ENCODE measurements at regions not wholly inside any gene's neighbourhood (a gene's known extent, or its start where the extent isn't known, plus 50 kb on each side); places are given as distances from the start of the nearest gene placed in this dataset.

DNA sequence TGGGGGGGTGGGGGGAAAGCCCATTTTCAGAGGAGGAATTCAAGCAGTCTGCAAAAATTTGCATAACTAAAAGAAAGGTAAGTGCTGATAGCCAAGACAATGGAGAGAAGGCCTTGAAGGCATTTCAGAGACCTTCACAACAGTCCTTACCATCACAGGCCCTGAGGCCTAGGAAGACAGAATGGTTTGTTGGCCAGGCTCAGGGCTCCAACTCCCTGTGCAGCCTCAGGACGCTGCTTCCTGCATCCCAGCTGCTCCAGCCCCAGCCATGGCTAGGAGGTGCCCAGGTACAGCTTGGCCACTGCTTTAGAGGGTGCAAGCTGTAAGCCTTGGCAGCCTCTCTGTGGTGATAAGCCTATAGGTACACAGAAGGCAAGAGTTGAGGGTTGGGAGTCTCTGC lies 571.6 kb downstream of the MATN1 start:
- H3K4me3 Mint-ChIP-seq, result no peak overlapping the region
- H3K4me1 Mint-ChIP-seq (ENCODE audit: low read depth), result no peaks in the 10 kb centered on the region
- DNase-seq (ENCODE audit: low spot score), result no peak
- H3K27ac Mint-ChIP-seq, result no peak overlapping the region
- intact Hi-C loops (cut with micrococcal nuclease), result no loop called here
- H3K27me3 Mint-ChIP-seq (ENCODE audit: insufficient read depth), result peaks cover 1% of the 10 kb centered on the region
- peaks cover 10% of the 10 kb centered on the region for H3K9me3 Mint-ChIP-seq
- no peaks in the 10 kb centered on the region for H3K36me3 Mint-ChIP-seq (ENCODE audit: low read depth)

GRCh38 chr1:30151119-30151518 lies 572.3 kb downstream of the MATN1 start:
- H3K36me3 Mint-ChIP-seq (ENCODE audit: low read depth), result no peaks in the 10 kb centered on the region
- H3K27ac Mint-ChIP-seq, result no peak overlapping the region
- intact Hi-C loops (cut with micrococcal nuclease), result no loop called here
- DNase-seq (ENCODE audit: low spot score), result no peak
- H3K27me3 Mint-ChIP-seq (ENCODE audit: insufficient read depth), result peaks cover 1% of the 10 kb centered on the region
- peaks cover 10% of the 10 kb centered on the region for H3K9me3 Mint-ChIP-seq
- no peaks in the 10 kb centered on the region for H3K4me1 Mint-ChIP-seq (ENCODE audit: low read depth)
- no peak overlapping the region for H3K4me3 Mint-ChIP-seq

- intact Hi-C loops (cut with micrococcal nuclease), result no loop called here
Measured at GRCh38 chr1:30149226-30149625, 574.2 kb downstream of the MATN1 start.

DNA sequence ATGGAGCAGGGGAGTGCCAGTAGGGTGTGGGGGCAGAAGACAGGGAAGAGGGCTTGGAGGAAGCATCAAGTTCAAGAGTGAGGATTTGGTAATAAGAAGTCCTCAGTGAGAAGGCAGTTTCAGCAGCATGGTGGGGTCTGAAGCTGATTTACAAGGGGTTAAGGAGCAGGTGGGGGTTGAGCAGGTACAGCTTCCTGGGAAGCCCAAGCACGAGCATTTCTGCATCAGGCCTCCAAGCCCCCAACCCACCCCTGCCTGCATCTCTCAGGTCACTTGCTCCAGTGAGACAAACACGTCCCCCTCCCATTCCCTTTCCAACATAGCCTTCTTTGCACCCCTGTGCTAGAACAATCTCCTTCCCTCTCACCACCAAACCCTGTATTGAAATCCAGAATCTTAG lies 574.7 kb downstream of the MATN1 start:
- DNase-seq (ENCODE audit: low spot score), result no peak
- H3K9me3 Mint-ChIP-seq, result peaks cover 6% of the 10 kb centered on the region
- peaks cover 7% of the 10 kb centered on the region for H3K27me3 Mint-ChIP-seq (ENCODE audit: insufficient read depth)
- no peak overlapping the region for H3K4me3 Mint-ChIP-seq
- no peaks in the 10 kb centered on the region for H3K36me3 Mint-ChIP-seq (ENCODE audit: low read depth)
- H3K4me1 Mint-ChIP-seq (ENCODE audit: low read depth), result no peaks in the 10 kb centered on the region
- intact Hi-C loops (cut with micrococcal nuclease), result no loop called here
- H3K27ac Mint-ChIP-seq, result no peak overlapping the region

More at GRCh38 chr1:30149226-30149625, 574.2 kb downstream of the MATN1 start:
- peaks cover 5% of the 10 kb centered on the region for H3K27me3 Mint-ChIP-seq (ENCODE audit: insufficient read depth)
- no peak overlapping the region for H3K4me3 Mint-ChIP-seq
- H3K36me3 Mint-ChIP-seq (ENCODE audit: low read depth), result no peaks in the 10 kb centered on the region
- H3K27ac Mint-ChIP-seq, result no peak overlapping the region
- H3K9me3 Mint-ChIP-seq, result peaks cover 6% of the 10 kb centered on the region
- H3K4me1 Mint-ChIP-seq (ENCODE audit: low read depth), result no peaks in the 10 kb centered on the region
- no peak for DNase-seq (ENCODE audit: low spot score)

DNA sequence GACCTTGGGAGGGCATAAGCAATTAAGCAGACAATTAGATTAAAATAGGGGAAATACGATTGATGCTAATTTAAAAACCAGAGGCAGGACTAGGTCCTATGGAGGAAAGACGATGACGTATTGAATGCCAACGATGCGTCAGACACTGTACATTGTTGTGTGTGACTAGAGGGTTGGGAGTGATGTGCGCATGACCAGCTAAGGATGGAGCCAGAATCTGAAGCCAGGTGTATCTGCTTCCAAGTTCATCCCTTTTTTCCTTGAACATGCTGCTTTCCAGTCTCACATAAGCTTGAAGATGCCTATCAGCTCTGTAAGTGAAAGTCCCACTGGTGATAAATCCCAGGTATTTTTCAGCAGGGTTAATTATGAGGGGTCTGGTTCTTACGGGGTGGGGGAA lies 576.2 kb downstream of the MATN1 start:
- Mint-ChIP-seq H3K4me3 (no peak overlapping the region), H3K9me3 (peaks cover 6% of the 10 kb centered on the region), H3K4me1 (ENCODE audit: low read depth) (no peaks in the 10 kb centered on the region), H3K27ac (no peak overlapping the region), H3K36me3 (ENCODE audit: low read depth) (no peaks in the 10 kb centered on the region), H3K27me3 (ENCODE audit: insufficient read depth) (peaks cover 7% of the 10 kb centered on the region)
- intact Hi-C loops (cut with micrococcal nuclease), result no loop called here
- no peak for DNase-seq (ENCODE audit: low spot score)

DNA sequence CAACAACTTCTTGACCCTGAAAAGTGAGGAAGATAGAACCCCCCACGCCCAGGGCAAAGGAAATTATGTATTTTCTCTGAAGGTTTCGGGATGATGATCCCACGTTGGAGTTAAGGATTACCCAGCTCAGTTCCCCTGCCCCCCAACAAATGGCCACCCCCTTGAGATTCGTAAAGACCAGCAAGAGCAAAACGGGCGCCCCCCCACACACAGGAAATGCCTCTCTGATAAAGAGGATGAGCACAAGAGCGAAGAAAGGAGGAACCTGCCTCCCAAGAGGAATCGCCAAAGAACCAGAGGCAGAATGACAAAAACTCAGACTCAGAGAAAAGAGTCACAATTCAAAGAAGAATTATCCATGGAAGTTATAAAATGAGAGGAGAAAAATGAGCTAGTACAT lies 576.9 kb downstream of the MATN1 start:
- peaks cover 7% of the 10 kb centered on the region for H3K27me3 Mint-ChIP-seq (ENCODE audit: insufficient read depth)
- H3K4me1 Mint-ChIP-seq (ENCODE audit: low read depth), result no peaks in the 10 kb centered on the region
- no peak overlapping the region for H3K27ac Mint-ChIP-seq
- intact Hi-C loops (cut with micrococcal nuclease), result no loop called here
- no peak overlapping the region for H3K4me3 Mint-ChIP-seq
- DNase-seq (ENCODE audit: low spot score), result no peak
- peaks cover 5% of the 10 kb centered on the region for H3K9me3 Mint-ChIP-seq
- no peaks in the 10 kb centered on the region for H3K36me3 Mint-ChIP-seq (ENCODE audit: low read depth)

- H3K4me1 Mint-ChIP-seq (ENCODE audit: low read depth), result no peaks in the 10 kb centered on the region
- H3K27me3 Mint-ChIP-seq (ENCODE audit: insufficient read depth), result peaks cover 7% of the 10 kb centered on the region
Measured at GRCh38 chr1:30145723-30146303, 577.6 kb downstream of the MATN1 start.

DNA sequence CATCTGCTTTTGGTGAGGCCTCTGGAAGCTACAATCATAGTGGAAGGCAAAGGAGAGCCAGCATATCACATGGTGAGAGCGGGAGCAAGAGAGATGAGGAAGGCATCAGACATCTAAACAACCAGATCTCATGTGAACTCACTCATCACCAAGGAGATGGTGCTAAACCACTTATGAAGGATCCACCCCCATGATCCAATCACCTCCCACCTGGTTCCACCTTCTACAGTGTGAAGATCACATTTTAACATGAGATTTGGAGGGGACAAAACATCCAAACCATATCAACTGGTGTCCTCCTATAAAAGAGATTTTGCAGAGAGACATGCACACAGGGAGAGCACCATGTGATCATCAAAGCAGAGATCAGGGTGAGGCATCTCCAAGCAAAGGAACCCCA lies 578.6 kb downstream of the MATN1 start:
- Mint-ChIP-seq H3K4me1 (ENCODE audit: low read depth) (no peaks in the 10 kb centered on the region), H3K27ac (no peak overlapping the region), H3K9me3 (no peaks in the 10 kb centered on the region), H3K36me3 (ENCODE audit: low read depth) (no peaks in the 10 kb centered on the region), H3K4me3 (no peak overlapping the region), H3K27me3 (ENCODE audit: insufficient read depth) (peaks cover 7% of the 10 kb centered on the region)
- intact Hi-C loops (cut with micrococcal nuclease), result no loop called here
- DNase-seq (ENCODE audit: low spot score), result no peak

More at GRCh38 chr1:30145723-30146303, 577.6 kb downstream of the MATN1 start:
- Mint-ChIP-seq H3K36me3 (ENCODE audit: low read depth) (no peaks in the 10 kb centered on the region), H3K4me3 (no peak overlapping the region), H3K27ac (no peak overlapping the region), H3K9me3 (no peaks in the 10 kb centered on the region)
- no peak for DNase-seq (ENCODE audit: low spot score)
- intact Hi-C loops (cut with micrococcal nuclease), result no loop called here

- no peaks in the 10 kb centered on the region for H3K4me1 Mint-ChIP-seq (ENCODE audit: low read depth)
- intact Hi-C loops (cut with micrococcal nuclease), result no loop called here
- no peaks in the 10 kb centered on the region for H3K9me3 Mint-ChIP-seq
- no peaks in the 10 kb centered on the region for H3K36me3 Mint-ChIP-seq (ENCODE audit: low read depth)
- H3K27ac Mint-ChIP-seq, result no peak overlapping the region
- peaks cover 9% of the 10 kb centered on the region for H3K27me3 Mint-ChIP-seq (ENCODE audit: insufficient read depth)
- no peak for DNase-seq (ENCODE audit: low spot score)
- no peak overlapping the region for H3K4me3 Mint-ChIP-seq
Measured at GRCh38 chr1:30143517-30143916, 579.9 kb downstream of the MATN1 start.

DNA sequence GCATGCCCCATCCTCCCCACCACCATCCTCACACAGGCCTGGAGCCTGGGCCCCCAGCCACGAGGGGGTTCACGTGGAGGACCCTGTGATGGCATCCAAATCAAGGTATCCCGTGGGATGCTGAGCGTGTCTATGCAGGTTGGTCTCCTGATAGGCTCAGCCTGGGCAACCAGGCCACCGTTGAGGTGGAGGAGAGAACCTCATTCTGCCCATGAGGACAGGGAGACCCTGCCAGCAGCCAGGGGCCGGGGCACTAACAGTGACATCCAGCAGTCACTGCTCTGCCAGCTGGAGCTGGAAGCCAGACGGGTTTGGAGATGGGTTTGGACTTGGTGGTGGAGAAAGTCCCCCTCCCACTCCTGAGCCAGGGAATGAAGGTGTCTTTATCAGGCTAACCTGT lies 582.8 kb downstream of the MATN1 start:
- intact Hi-C loops (cut with micrococcal nuclease), result no loop called here
- no peak for DNase-seq (ENCODE audit: low spot score)
- no peak overlapping the region for H3K4me3 Mint-ChIP-seq
- no peak overlapping the region for H3K27ac Mint-ChIP-seq
- no peaks in the 10 kb centered on the region for H3K4me1 Mint-ChIP-seq (ENCODE audit: low read depth)
- H3K36me3 Mint-ChIP-seq (ENCODE audit: low read depth), result no peaks in the 10 kb centered on the region
- H3K9me3 Mint-ChIP-seq, result no peaks in the 10 kb centered on the region
- peaks cover 9% of the 10 kb centered on the region for H3K27me3 Mint-ChIP-seq (ENCODE audit: insufficient read depth)

GRCh38 chr1:30138891-30139290 lies 584.5 kb downstream of the MATN1 start:
- Mint-ChIP-seq H3K9me3 (no peaks in the 10 kb centered on the region), H3K36me3 (ENCODE audit: low read depth) (no peaks in the 10 kb centered on the region), H3K4me3 (no peak overlapping the region), H3K27ac (no peak overlapping the region), H3K27me3 (ENCODE audit: insufficient read depth) (peaks cover 3% of the 10 kb centered on the region), H3K4me1 (ENCODE audit: low read depth) (no peaks in the 10 kb centered on the region)
- intact Hi-C loops (cut with micrococcal nuclease), result no loop called here
- DNase-seq (ENCODE audit: low spot score), result no peak

DNA sequence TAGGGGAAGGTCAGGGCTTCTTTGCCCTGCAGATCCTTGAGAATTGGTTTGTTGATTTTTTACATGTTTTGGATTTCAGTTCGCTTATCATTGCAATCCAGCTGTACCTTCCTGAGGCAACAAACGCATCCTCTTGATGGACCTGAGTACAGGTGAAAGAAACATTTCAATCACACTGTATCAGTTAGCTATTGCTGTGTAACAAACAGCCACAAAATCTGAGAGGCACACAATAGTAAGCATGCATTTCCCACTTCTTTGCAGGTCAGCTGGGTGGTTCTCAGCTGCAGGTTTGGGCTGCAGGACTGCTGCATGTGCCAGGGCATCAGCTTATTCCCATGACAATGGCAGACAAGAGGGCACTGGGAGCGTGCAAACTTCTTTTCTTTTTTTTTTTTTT lies 586.4 kb downstream of the MATN1 start:
- intact Hi-C loops (cut with micrococcal nuclease), result no loop called here
- Mint-ChIP-seq H3K27me3 (ENCODE audit: insufficient read depth) (peaks cover 2% of the 10 kb centered on the region), H3K4me1 (ENCODE audit: low read depth) (no peaks in the 10 kb centered on the region), H3K9me3 (no peaks in the 10 kb centered on the region), H3K27ac (no peak overlapping the region), H3K4me3 (no peak overlapping the region), H3K36me3 (ENCODE audit: low read depth) (no peaks in the 10 kb centered on the region)
- DNase-seq (ENCODE audit: low spot score), result no peak

DNA sequence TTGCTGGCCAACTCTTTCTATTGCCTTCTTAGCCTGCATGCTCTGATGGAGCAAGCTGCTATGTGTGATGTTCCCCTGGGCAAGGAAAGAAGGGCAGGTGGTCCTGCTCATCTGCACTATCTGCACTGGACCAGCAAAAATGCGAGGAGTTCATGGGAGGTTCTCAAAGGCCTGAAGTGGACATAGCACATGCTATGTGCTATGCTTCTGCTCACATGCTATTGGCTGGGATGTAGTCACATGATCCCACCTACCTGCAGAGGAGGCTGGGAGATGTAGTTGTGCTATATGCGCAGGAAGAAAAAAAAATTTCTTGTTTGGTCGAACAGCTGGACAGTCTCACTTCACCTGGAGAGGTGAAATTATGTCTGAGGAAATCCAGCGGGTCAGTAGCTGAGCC lies 587.7 kb downstream of the MATN1 start:
- intact Hi-C loops (cut with micrococcal nuclease), result no loop called here
- Mint-ChIP-seq H3K9me3 (no peaks in the 10 kb centered on the region), H3K4me1 (ENCODE audit: low read depth) (no peaks in the 10 kb centered on the region), H3K27ac (no peak overlapping the region), H3K4me3 (no peak overlapping the region), H3K27me3 (ENCODE audit: insufficient read depth) (peaks cover 2% of the 10 kb centered on the region), H3K36me3 (ENCODE audit: low read depth) (no peaks in the 10 kb centered on the region)
- no peak for DNase-seq (ENCODE audit: low spot score)

Data from activated T-helper 1 cell treated with anti-CD3 and anti-CD28 coated beads, Interleukin-12 subunit alpha, Interleukin-12 subunit beta, Interleukin-2, Interleukin-4 antibody, amounts not matched to agents 30 ng/mL and 10 ng/mL and 1 ng/mL, durations not matched to agents 14 hours and 24 hours and 36 hours (primary cell).